Activated naive CD8-positive, alpha-beta T cell (primary cell): ENCODE measurements at regions not wholly inside any gene's neighbourhood (a gene's known extent, or its start where the extent isn't known, plus 50 kb on each side); places are given as distances from the start of the nearest gene placed in this dataset.
"Not testable (repeated sequence)": the region's sequence is repeated elsewhere in the genome, so short reads cannot be mapped to it uniquely, and the experiment has no call there.

ENCODE experiments used
- H3K27ac Mint-ChIP-seq: one replicate; pipeline ENCODE4 v1.8.0; 2021; ENCODE audit warnings: mixed read lengths
- H3K27me3 Mint-ChIP-seq: one replicate; pipeline ENCODE4 v1.8.0; 2021; ENCODE audit warnings: mixed read lengths
- H3K36me3 Mint-ChIP-seq: one replicate; pipeline ENCODE4 v1.8.0; 2021; ENCODE audit warnings: mixed read lengths
- H3K4me1 Mint-ChIP-seq: one replicate; pipeline ENCODE4 v1.8.0; 2021; ENCODE audit warnings: low read depth, mixed read lengths
- H3K4me3 Mint-ChIP-seq: one replicate; pipeline ENCODE4 v1.8.0; 2021; ENCODE audit warnings: mild to moderate bottlenecking, mixed read lengths
- H3K9me3 Mint-ChIP-seq: one replicate; pipeline ENCODE4 v1.8.0; 2021; ENCODE audit warnings: low read depth, mixed read lengths

DNA sequence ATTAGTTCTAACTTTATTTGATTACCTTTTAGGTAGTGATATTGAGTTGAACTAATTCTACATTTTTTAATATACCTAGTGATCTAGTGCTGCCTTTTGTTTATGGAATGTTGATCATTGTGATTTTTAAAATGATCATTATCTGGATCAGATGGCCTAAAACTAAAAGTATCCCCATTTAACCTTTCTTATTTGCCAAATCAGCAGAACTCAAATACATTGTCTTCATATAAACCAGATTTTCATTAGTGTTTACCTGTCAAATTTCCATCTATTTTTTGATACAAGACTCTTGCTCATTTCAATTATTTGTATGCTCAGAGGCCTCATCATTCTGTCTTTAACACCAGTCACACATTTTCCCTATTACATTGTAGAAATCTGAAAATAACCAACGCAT is 441.2 kb downstream of the PTPRC start:
- no peaks in the 10 kb centered on the region for H3K27me3 Mint-ChIP-seq
- no peaks in the 10 kb centered on the region for H3K4me1 Mint-ChIP-seq
- no peaks in the 10 kb centered on the region for H3K36me3 Mint-ChIP-seq
- no peak overlapping the region for H3K4me3 Mint-ChIP-seq
- H3K27ac Mint-ChIP-seq = no peak overlapping the region
- no peaks in the 10 kb centered on the region for H3K9me3 Mint-ChIP-seq

GRCh38 chr1:199081739-199082138 is 442.9 kb downstream of the PTPRC start:
- no peaks in the 10 kb centered on the region for H3K9me3 Mint-ChIP-seq
- no peaks in the 10 kb centered on the region for H3K4me1 Mint-ChIP-seq
- no peaks in the 10 kb centered on the region for H3K27me3 Mint-ChIP-seq
- no peak overlapping the region for H3K27ac Mint-ChIP-seq
- no peak overlapping the region for H3K4me3 Mint-ChIP-seq
- no peaks in the 10 kb centered on the region for H3K36me3 Mint-ChIP-seq

DNA sequence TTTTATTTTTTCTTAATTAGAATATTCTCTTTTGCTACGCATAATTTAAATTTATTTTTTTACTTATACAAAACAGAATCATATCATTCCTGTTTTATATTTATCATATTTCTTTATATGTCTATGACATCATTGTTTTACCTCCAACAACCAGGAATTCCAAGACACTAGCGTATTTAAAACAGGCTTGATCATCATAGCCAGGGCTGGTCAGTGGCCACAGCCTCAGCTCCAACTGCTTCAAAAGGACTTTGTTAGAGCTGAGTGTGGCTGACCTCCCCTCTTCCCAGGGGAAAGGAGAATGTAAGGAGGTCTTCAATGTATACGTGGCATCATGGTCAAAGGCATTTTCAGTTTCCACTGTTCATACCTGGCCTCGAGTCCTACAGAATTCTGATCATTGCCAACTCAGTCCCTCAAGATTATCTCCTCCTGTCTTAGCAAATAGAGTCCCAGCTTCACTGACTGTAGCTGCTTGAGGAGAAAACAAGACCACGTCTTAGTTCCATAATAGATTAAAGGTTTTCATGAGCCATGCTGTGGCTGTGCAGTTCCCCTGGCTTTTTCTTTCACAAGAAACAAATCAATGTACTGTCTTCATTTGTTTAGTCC is 444.0 kb downstream of the PTPRC start:
- Mint-ChIP-seq H3K27me3 (peaks cover 1% of the 10 kb centered on the region), H3K9me3 (no peaks in the 10 kb centered on the region), H3K4me1 (peaks cover 2% of the 10 kb centered on the region), H3K4me3 (no peak overlapping the region), H3K36me3 (no peaks in the 10 kb centered on the region), H3K27ac (no peak overlapping the region)

DNA sequence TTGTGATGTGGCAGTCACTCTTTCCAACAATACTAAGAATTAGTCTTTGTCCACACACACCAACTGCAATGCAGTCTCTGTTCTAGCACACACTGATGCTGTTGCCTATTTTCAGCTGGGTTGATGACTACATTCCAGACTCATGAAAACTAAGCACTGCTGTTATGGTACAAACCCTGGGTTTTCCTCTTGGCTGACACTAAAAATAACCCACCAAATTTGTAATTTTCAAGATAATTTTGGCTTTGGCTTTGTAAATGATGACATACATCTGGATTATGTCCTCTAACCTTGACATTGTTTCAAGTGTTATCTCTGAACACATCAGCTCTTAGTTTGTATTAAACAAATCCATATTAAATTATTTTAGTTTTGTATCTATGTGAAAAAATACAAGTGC is 444.8 kb downstream of the PTPRC start:
- H3K27me3 Mint-ChIP-seq = peaks cover 1% of the 10 kb centered on the region
- H3K36me3 Mint-ChIP-seq = no peaks in the 10 kb centered on the region
- H3K9me3 Mint-ChIP-seq = no peaks in the 10 kb centered on the region
- peaks cover 4% of the 10 kb centered on the region for H3K4me1 Mint-ChIP-seq
- H3K27ac Mint-ChIP-seq = no peak overlapping the region
- no peak overlapping the region for H3K4me3 Mint-ChIP-seq

DNA sequence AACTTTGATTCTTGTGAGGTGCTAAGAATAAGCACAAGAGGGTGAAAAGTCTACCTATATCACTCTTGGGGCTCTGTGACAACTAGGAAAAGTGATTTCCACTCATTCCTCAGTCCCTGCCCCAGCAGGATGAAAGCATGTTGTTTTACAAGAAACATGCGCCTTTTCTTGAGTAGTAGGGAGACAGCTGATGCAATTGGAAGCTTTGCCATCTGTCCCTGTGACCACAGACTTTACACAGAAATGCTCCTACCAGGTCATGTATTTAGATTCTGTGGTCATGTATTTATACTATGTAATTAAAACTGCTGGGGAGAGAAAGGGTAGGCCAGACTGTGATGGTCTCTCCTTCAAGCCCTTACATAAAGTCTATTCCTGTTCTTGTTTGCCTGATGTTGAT is 445.5 kb downstream of the PTPRC start:
- no peaks in the 10 kb centered on the region for H3K9me3 Mint-ChIP-seq
- H3K27me3 Mint-ChIP-seq = peaks cover 1% of the 10 kb centered on the region
- H3K27ac Mint-ChIP-seq = no peak overlapping the region
- H3K4me3 Mint-ChIP-seq = no peak overlapping the region
- H3K36me3 Mint-ChIP-seq = no peaks in the 10 kb centered on the region
- peaks cover 10% of the 10 kb centered on the region for H3K4me1 Mint-ChIP-seq

DNA sequence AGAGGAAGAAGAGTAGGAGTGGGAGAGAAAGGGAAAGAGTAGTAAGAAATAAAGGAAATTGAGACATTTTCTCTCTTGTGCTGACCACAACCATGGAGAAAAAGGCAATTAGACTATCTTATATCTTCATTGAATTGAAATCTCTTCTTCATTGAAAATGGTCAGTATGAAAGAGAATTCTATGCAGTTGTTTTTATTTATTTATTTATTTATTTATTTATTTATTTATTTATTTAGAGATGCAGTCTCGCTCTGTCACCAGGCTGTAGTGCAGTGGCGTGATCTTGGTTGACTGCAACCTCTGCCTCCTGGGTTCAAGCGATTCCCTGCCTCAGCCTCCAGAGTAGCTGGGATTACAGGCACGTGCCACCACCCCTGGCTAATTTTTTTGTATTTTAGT is 447.1 kb downstream of the PTPRC start:
- Mint-ChIP-seq H3K9me3 (no peaks in the 10 kb centered on the region), H3K27me3 (peaks cover 1% of the 10 kb centered on the region), H3K4me1 (peaks cover 25% of the 10 kb centered on the region), H3K36me3 (no peaks in the 10 kb centered on the region), H3K4me3 (no peak overlapping the region), H3K27ac (peak overlapping the region; percentile 46)

DNA sequence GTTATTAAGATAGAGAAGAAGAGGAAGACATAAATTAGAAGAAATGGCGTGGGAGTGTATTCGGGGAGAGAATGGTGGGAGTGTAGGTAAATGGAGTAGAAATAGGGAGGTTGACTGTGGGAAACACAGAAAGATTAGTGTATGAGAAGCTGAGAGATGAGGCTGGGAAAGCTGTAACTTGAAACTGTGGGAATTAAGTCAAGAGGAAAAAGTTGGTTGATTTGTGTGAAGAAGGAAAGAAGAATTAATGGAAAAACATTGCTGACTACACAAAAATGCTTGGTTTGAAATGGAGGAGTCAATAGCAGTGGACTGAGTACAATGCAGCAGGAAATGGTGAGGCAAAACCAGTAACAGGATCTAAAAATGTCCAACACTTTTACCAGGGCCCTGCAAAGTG is 448.3 kb downstream of the PTPRC start:
- no peak overlapping the region for H3K27ac Mint-ChIP-seq
- H3K27me3 Mint-ChIP-seq = peaks cover 1% of the 10 kb centered on the region
- H3K9me3 Mint-ChIP-seq = no peaks in the 10 kb centered on the region
- H3K4me3 Mint-ChIP-seq = no peak overlapping the region
- H3K4me1 Mint-ChIP-seq = peaks cover 25% of the 10 kb centered on the region
- H3K36me3 Mint-ChIP-seq = no peaks in the 10 kb centered on the region

GRCh38 chr1:199089393-199090122 is 450.7 kb downstream of the PTPRC start:
- peak overlapping the region; percentile 35 for H3K4me3 Mint-ChIP-seq
- no peak overlapping the region for H3K27ac Mint-ChIP-seq
- H3K27me3 Mint-ChIP-seq = peaks cover 1% of the 10 kb centered on the region
- H3K4me1 Mint-ChIP-seq = peaks cover 25% of the 10 kb centered on the region
- H3K36me3 Mint-ChIP-seq = peaks cover 2% of the 10 kb centered on the region
- no peaks in the 10 kb centered on the region for H3K9me3 Mint-ChIP-seq

DNA sequence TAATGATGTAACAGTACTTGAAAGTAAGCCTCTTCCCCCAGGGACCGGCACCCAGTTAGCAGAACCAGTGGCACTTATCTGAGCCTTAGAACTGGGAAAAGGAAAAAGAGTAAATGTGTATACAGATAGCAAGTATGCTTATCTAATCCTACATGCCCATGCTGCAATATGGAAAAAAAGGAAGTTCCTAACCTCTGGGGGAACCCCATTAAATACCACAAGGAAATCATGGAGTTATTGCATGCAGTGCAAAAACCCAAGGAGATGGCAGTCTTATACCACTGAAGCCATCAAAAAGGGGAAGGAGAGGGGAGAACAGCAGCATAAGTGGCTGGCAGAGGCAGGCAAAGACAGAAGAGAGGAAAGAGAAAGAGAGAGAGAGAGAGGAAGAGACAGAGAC is 456.8 kb downstream of the PTPRC start:
- H3K27me3 Mint-ChIP-seq, H3K4me3 Mint-ChIP-seq, H3K4me1 Mint-ChIP-seq, H3K27ac Mint-ChIP-seq, H3K36me3 Mint-ChIP-seq, H3K9me3 Mint-ChIP-seq: not testable (repeated sequence)

- H3K9me3 Mint-ChIP-seq = no peaks in the 10 kb centered on the region
- no peak overlapping the region for H3K4me3 Mint-ChIP-seq
- no peak overlapping the region for H3K27ac Mint-ChIP-seq
Measured at GRCh38 chr1:199096591-199096990, 457.8 kb downstream of the PTPRC start.

GRCh38 chr1:199098468-199098867 is 459.6 kb downstream of the PTPRC start:
- Mint-ChIP-seq H3K27ac (no peak overlapping the region), H3K4me3 (no peak overlapping the region), H3K27me3 (no peaks in the 10 kb centered on the region), H3K36me3 (peaks cover 3% of the 10 kb centered on the region), H3K9me3 (no peaks in the 10 kb centered on the region), H3K4me1 (peaks cover 3% of the 10 kb centered on the region)

More at GRCh38 chr1:199096591-199096990, 457.8 kb downstream of the PTPRC start:
- H3K36me3 Mint-ChIP-seq = peaks cover 2% of the 10 kb centered on the region
- H3K27me3 Mint-ChIP-seq = no peaks in the 10 kb centered on the region
- H3K4me1 Mint-ChIP-seq = no peaks in the 10 kb centered on the region

GRCh38 chr1:199101139-199101538 is 462.3 kb downstream of the PTPRC start:
- no peaks in the 10 kb centered on the region for H3K27me3 Mint-ChIP-seq
- H3K4me3 Mint-ChIP-seq = no peak overlapping the region
- H3K36me3 Mint-ChIP-seq = peaks cover 3% of the 10 kb centered on the region
- H3K27ac Mint-ChIP-seq = no peak overlapping the region
- H3K9me3 Mint-ChIP-seq = peaks cover 5% of the 10 kb centered on the region
- peaks cover 3% of the 10 kb centered on the region for H3K4me1 Mint-ChIP-seq

GRCh38 chr1:199101635-199102034 is 462.8 kb downstream of the PTPRC start:
- H3K27me3 Mint-ChIP-seq = no peaks in the 10 kb centered on the region
- peaks cover 3% of the 10 kb centered on the region for H3K36me3 Mint-ChIP-seq
- no peak overlapping the region for H3K4me3 Mint-ChIP-seq
- H3K4me1 Mint-ChIP-seq = peaks cover 3% of the 10 kb centered on the region
- no peak overlapping the region for H3K27ac Mint-ChIP-seq
- H3K9me3 Mint-ChIP-seq = peaks cover 10% of the 10 kb centered on the region

DNA sequence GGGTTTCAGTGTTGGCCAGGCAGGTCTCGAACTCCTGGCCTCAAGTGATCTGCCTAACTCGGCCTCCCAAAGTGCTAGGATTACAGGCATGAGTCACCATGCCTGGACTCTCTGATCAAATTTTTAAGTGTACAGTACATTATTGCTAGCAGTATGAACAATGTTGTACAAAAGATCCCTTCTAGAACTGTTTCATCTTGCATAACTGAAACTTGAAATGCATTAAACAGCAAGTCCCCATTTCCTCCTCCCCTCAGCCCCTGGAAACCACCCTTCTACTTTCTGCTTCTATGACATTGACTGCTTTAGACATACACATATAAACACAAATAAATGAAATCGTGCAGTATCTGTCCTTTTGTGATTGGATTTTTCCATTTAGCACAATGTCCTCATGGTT is 463.4 kb downstream of the PTPRC start:
- Mint-ChIP-seq H3K36me3 (peaks cover 3% of the 10 kb centered on the region), H3K9me3 (peaks cover 12% of the 10 kb centered on the region), H3K27me3 (no peaks in the 10 kb centered on the region), H3K4me3 (no peak overlapping the region), H3K27ac (no peak overlapping the region), H3K4me1 (peaks cover 3% of the 10 kb centered on the region)

GRCh38 chr1:199109160-199109559 is 470.3 kb downstream of the PTPRC start:
- Mint-ChIP-seq H3K4me3 (no peak overlapping the region), H3K27ac (no peak overlapping the region), H3K36me3 (peaks cover 5% of the 10 kb centered on the region), H3K4me1 (peaks cover 8% of the 10 kb centered on the region), H3K9me3 (peaks cover 17% of the 10 kb centered on the region), H3K27me3 (no peaks in the 10 kb centered on the region)

- no peaks in the 10 kb centered on the region for H3K27me3 Mint-ChIP-seq
- H3K4me3 Mint-ChIP-seq = no peak overlapping the region
- peaks cover 5% of the 10 kb centered on the region for H3K36me3 Mint-ChIP-seq
- peaks cover 4% of the 10 kb centered on the region for H3K9me3 Mint-ChIP-seq
- no peak overlapping the region for H3K27ac Mint-ChIP-seq
- peaks cover 8% of the 10 kb centered on the region for H3K4me1 Mint-ChIP-seq
Measured at GRCh38 chr1:199112365-199112764, 473.5 kb downstream of the PTPRC start.
